Transverse colon (tissue), 4 donors: ENCODE measurements at regions not wholly inside any gene's neighbourhood (a gene's known extent, or its start where the extent isn't known, plus 50 kb on each side); places are given as distances from the start of the nearest gene placed in this dataset.
"Not testable (repeated sequence)": the region's sequence is repeated elsewhere in the genome, so short reads cannot be mapped to it uniquely, and the experiment has no call there.

Experiments
- DNase-seq: peaks from one replicate; pipeline ENCODE4 v3.0.0-alpha.2; 2019
- H3K27ac ChIP-seq, 4 donors: fragments of 200-600 bp; sonication (generic); 2 replicates each; pipeline ENCODE4 v1.5.1; 2016 to 2018; ENCODE audit warnings: inconsistent platforms in 4 of 4
- H3K27me3 ChIP-seq: fragments of 200-600 bp; sonication (generic); 2 replicates; pipeline ENCODE4 v1.5.1; 2017; ENCODE audit warnings: inconsistent platforms
- H3K36me3 ChIP-seq, 4 donors: fragments of 200-600 bp; sonication (generic); 2 replicates each; pipeline ENCODE4 v1.5.1; 2017 to 2019; ENCODE audit warnings: inconsistent platforms in 4 of 4
- H3K4me1 ChIP-seq, 4 donors: fragments of 200-600 bp; sonication (generic); 2 replicates each; pipeline ENCODE4 v1.5.1; 2017 to 2020; ENCODE audit warnings: inconsistent platforms in 4 of 4
- H3K4me3 ChIP-seq, 4 donors: fragments of 200-600 bp; sonication (generic); 1 replicate in 1 of 4; 2 replicates in 3 of 4; pipeline versions ENCODE4 v1.5.1 to v1.6.1; 2017 to 2019; ENCODE audit warnings: inconsistent platforms in 4 of 4
- H3K9me3 ChIP-seq, 2 donors: fragments of 200-600 bp; sonication (generic); 2 replicates each; pipeline ENCODE4 v1.5.1; 2017 to 2019; ENCODE audit warnings: inconsistent platforms in 2 of 2
- EP300 ChIP-seq: sonication (generic); formaldehyde crosslinking; IDR thresholded peaks from one replicate; pipeline ENCODE4 v1.6.1; 2017; ENCODE audit warnings: antibody characterized with exemption, low read depth
- POLR2A ChIP-seq: fragments of 450-650 bp; IDR thresholded peaks from one replicate; pipeline ENCODE4 v1.6.1; 2016; ENCODE audit warnings: antibody characterized with exemption, mild to moderate bottlenecking, moderate library complexity
- POLR2AphosphoS5 ChIP-seq, 3 donors: sonication (generic); formaldehyde crosslinking; IDR thresholded peaks; one replicate each; pipeline ENCODE4 v1.6.1; 2016; ENCODE audit warnings: antibody characterized with exemption in 3 of 3
- WGBS, 2 donors: methylation state at CpG; one replicate each; pipeline ENCODE4 v1.1.5; 2018; ENCODE audit warnings: low coverage in 1 of 2; 5-methylcytosine and 5-hydroxymethylcytosine counted together
- in situ Hi-C, 4 donors: fragments of 200-750 bp; cut with MboI; loops; one replicate each; pipeline versions ENCODE4 v1.15.0 to v1.15.1; 2017; ENCODE audit warnings: low sequenced_read_pairs in 3 of 4, low pct_ligation_motif_present in 1 of 4, low pct_unique_long_range_greater_than_20kb in 1 of 4
- intact Hi-C: fragments of 100-400 bp; cut with DNase I; formaldehyde crosslinking; loops from one replicate; pipeline ENCODE4 v1.15.1; 2023; ENCODE audit warnings: low total_unique reads
- TF ChIP-seq, protein P1 (sequence below), 5 experiments: fragments of 200-600 bp in 3 of 5; fragments of 450-650 bp in 2 of 5; sonication (generic) in 3 of 5; IDR thresholded peaks; 1 replicate in 2 of 5; 2 replicates in 3 of 5; pipeline ENCODE4 v1.5.1; 2016 to 2017; ENCODE audit warnings: antibody characterized with exemption in 5 of 5, inconsistent platforms in 3 of 5, mild to moderate bottlenecking in 2 of 5, moderate library complexity in 1 of 5

GRCh38 chr12:71277866-71278265 lies 120.1 kb upstream of the TSPAN8 start:
- 93 to 100% methylated on average over 1 of the region's 1 CpG for WGBS, 2 donors
- no peaks in the 10 kb centered on the region for H3K27me3 ChIP-seq

GRCh38 chr12:71276541-71276940 lies 118.7 kb upstream of the TSPAN8 start:
- H3K4me3 ChIP-seq = no peak overlapping the region
- H3K4me1 ChIP-seq = no peaks in the 10 kb centered on the region
- DNase-seq = no peak
- in situ Hi-C loops (no loop called here), intact Hi-C loops (no loop called here)
- H3K27me3 ChIP-seq = no peaks in the 10 kb centered on the region
- no peaks in the 10 kb centered on the region for H3K36me3 ChIP-seq
- no peaks in the 10 kb centered on the region for H3K9me3 ChIP-seq
- no peak overlapping the region for H3K27ac ChIP-seq
- no peak for TF ChIP-seq POLR2A
- TF ChIP-seq, protein P1, sequence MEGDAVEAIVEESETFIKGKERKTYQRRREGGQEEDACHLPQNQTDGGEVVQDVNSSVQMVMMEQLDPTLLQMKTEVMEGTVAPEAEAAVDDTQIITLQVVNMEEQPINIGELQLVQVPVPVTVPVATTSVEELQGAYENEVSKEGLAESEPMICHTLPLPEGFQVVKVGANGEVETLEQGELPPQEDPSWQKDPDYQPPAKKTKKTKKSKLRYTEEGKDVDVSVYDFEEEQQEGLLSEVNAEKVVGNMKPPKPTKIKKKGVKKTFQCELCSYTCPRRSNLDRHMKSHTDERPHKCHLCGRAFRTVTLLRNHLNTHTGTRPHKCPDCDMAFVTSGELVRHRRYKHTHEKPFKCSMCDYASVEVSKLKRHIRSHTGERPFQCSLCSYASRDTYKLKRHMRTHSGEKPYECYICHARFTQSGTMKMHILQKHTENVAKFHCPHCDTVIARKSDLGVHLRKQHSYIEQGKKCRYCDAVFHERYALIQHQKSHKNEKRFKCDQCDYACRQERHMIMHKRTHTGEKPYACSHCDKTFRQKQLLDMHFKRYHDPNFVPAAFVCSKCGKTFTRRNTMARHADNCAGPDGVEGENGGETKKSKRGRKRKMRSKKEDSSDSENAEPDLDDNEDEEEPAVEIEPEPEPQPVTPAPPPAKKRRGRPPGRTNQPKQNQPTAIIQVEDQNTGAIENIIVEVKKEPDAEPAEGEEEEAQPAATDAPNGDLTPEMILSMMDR (IDR thresholded peaks at IDR 0.05) = no peak
- TF ChIP-seq EP300 = no peak
- TF ChIP-seq POLR2AphosphoS5 (IDR thresholded peaks at IDR 0.05) = no peak

More at GRCh38 chr12:71277866-71278265, 120.1 kb upstream of the TSPAN8 start:
- Histone ChIP-seq H3K27ac (no peak overlapping the region), H3K36me3 (no peaks in the 10 kb centered on the region), H3K9me3 (no peaks in the 10 kb centered on the region), H3K4me1 (no peaks in the 10 kb centered on the region), H3K4me3 (no peak overlapping the region)
- no peak for DNase-seq
- no peak for TF ChIP-seq POLR2A
- no peak for TF ChIP-seq POLR2AphosphoS5 (IDR thresholded peaks at IDR 0.05)
- TF ChIP-seq, protein P1 (IDR thresholded peaks at IDR 0.05) = no peak
- no peak for TF ChIP-seq EP300
- intact Hi-C loops (no loop called here), in situ Hi-C loops (no loop called here)

DNA sequence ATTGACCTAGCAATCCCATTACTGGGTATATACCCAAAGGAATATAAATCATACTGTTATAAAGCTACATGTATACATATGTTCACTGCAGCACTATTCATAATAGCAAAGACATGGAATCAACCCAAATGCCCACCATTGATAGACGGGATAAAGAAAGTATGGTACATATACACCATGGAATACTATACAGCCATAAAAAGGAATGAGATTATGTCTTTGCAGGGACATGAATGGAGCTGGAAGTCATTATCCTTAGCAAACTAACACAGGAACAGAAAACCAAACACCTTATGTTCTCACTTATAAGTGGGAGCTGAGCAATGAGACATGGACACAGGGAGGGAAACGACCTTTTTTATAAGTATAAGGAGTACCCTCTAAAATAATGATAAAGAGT lies 113.0 kb upstream of the TSPAN8 start:
- H3K9me3 ChIP-seq, H3K36me3 ChIP-seq, in situ Hi-C loops, intact Hi-C loops, H3K4me3 ChIP-seq, H3K27me3 ChIP-seq, H3K27ac ChIP-seq, H3K4me1 ChIP-seq, DNase-seq: not testable (repeated sequence)
- 76 to 78% methylated on average over 2 of the region's 2 CpGs for WGBS, 2 donors

- Histone ChIP-seq H3K27ac (no peak overlapping the region), H3K36me3 (no peaks in the 10 kb centered on the region), H3K4me1 (no peaks in the 10 kb centered on the region), H3K9me3 (no peaks in the 10 kb centered on the region), H3K27me3 (no peaks in the 10 kb centered on the region), H3K4me3 (no peak overlapping the region)
- intact Hi-C loops (no loop called here), in situ Hi-C loops (no loop called here)
- 84 to 86% methylated on average over 5 of the region's 5 CpGs for whole genome bisulfite sequencing, 2 donors
- DNase-seq = no peak
- TF ChIP-seq POLR2AphosphoS5 (IDR thresholded peaks at IDR 0.05) (no peak), EP300 (no peak), POLR2A (no peak)
- TF ChIP-seq, protein P1 (IDR thresholded peaks at IDR 0.05) = no peak
Observed at GRCh38 chr12:71270057-71270456, 112.3 kb upstream of the TSPAN8 start.

DNA sequence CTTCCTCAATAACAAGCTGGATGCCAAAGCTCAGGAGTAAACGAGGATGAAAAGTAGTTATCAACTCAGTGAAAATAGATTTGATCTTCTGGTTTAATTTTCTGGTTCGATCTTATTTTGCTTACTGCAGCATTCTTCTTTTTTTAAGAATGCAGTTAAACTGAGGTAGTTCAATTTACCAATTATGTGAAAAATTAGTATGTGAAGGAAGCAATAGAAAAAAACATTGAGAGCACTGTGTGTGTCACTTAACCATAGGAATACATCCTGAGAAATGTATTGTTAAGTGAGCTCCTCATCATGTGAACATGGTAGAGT lies 111.4 kb upstream of the TSPAN8 start:
- no peaks in the 10 kb centered on the region for H3K9me3 ChIP-seq
- H3K4me1 ChIP-seq = no peaks in the 10 kb centered on the region
- 63 to 75% methylated on average over 2 of the region's 2 CpGs for WGBS, 2 donors
- no peak for TF ChIP-seq POLR2A
- TF ChIP-seq, protein P1 (IDR thresholded peaks at IDR 0.05) = no peak
- no peak for TF ChIP-seq EP300
- TF ChIP-seq POLR2AphosphoS5 (IDR thresholded peaks at IDR 0.05) = no peak
- DNase-seq = no peak
- H3K36me3 ChIP-seq = no peaks in the 10 kb centered on the region
- H3K27ac ChIP-seq = no peak overlapping the region
- no peaks in the 10 kb centered on the region for H3K27me3 ChIP-seq
- H3K4me3 ChIP-seq = no peak overlapping the region
- intact Hi-C loops (no loop called here), in situ Hi-C loops (no loop called here)
